DOHH2 (cell line): ENCODE measurements at regions not wholly inside any gene's neighbourhood (a gene's known extent, or its start where the extent isn't known, plus 50 kb on each side); places are given as distances from the start of the nearest gene placed in this dataset.

Experiments used
- H3F3A ChIP-seq: fragments of 200-600 bp; sonication (generic), shearing (Covaris generic); 2 replicates; pipeline ENCODE4 v1.6.0; 2016; ENCODE audit warnings: antibody characterized with exemption, mild to moderate bottlenecking; ENCODE audit not compliant: control insufficient read depth, insufficient read depth
- H3K27ac ChIP-seq: fragments of 200-600 bp; sonication (generic); 2 replicates; pipeline ENCODE4 v1.5.1; 2014; ENCODE audit warnings: low read depth, mild to moderate bottlenecking, low read length, moderate library complexity
- H3K27me3 ChIP-seq: fragments of 200-600 bp; sonication (generic); 2 replicates; pipeline ENCODE4 v1.6.1; 2014; ENCODE audit warnings: mild to moderate bottlenecking, low read length, mixed read lengths; ENCODE audit not compliant: control insufficient read depth
- H3K36me3 ChIP-seq: fragments of 200-600 bp; sonication (generic); 2 replicates; pipeline ENCODE4 v1.6.1; 2014; ENCODE audit warnings: mild to moderate bottlenecking, low read length, moderate library complexity, mixed read lengths; ENCODE audit not compliant: control insufficient read depth
- H3K4me1 ChIP-seq: fragments of 200-600 bp; sonication (generic); 2 replicates; pipeline ENCODE4 v1.6.1; 2014; ENCODE audit warnings: mild to moderate bottlenecking, low read length, mixed read lengths; ENCODE audit not compliant: control insufficient read depth
- H3K4me2 ChIP-seq: fragments of 200-600 bp; sonication (generic); 2 replicates; pipeline ENCODE4 v1.6.0; 2014; ENCODE audit warnings: mild to moderate bottlenecking, low read length, moderate library complexity
- H3K4me3 ChIP-seq: fragments of 200-600 bp; sonication (generic); 2 replicates; pipeline ENCODE4 v1.5.1; 2014; ENCODE audit warnings: mild to moderate bottlenecking, low read length, mixed read lengths
- H3K79me2 ChIP-seq: fragments of 200-600 bp; sonication (generic); 2 replicates; pipeline ENCODE4 v1.6.1; 2014; ENCODE audit warnings: mild to moderate bottlenecking, low read length, mixed read lengths; ENCODE audit not compliant: control insufficient read depth
- H3K9me2 ChIP-seq: fragments of 200-600 bp; sonication (generic); replicated peaks from 2 replicates; pipeline ENCODE4 v1.6.1; 2014; ENCODE audit warnings: mild to moderate bottlenecking, low read length, mixed read lengths; ENCODE audit not compliant: control insufficient read depth
- H3K9me3 ChIP-seq: fragments of 200-600 bp; sonication (generic); 2 replicates; pipeline ENCODE4 v1.6.1; 2014; ENCODE audit warnings: antibody characterized with exemption, low read length, mixed read lengths; ENCODE audit not compliant: control insufficient read depth, insufficient read depth
- H4K20me1 ChIP-seq: fragments of 200-600 bp; sonication (generic); 2 replicates; pipeline ENCODE4 v1.6.0; 2014; ENCODE audit warnings: low read depth, mild to moderate bottlenecking, antibody characterized with exemption, low read length, moderate library complexity; ENCODE audit not compliant: control insufficient read depth, insufficient read depth
- CTCF ChIP-seq: fragments of 200-600 bp; sonication (generic); IDR thresholded peaks from one replicate; pipeline ENCODE4 v1.5.1; 2014; ENCODE audit warnings: antibody characterized with exemption, mild to moderate bottlenecking, low read depth, low read length; ENCODE audit not compliant: poor library complexity, severe bottlenecking
- EZH2phosphoT487 ChIP-seq: fragments of 200-600 bp; sonication (generic); IDR thresholded peaks from 2 replicates; pipeline ENCODE4 v1.6.1; 2017; ENCODE audit warnings: borderline replicate concordance, mild to moderate bottlenecking, antibody characterized with exemption, low read length, moderate library complexity, mixed read lengths

GRCh38 chr3:25265284-25265683, 162.8 kb upstream of the RARB start:
- no peak overlapping the region for H3K27ac ChIP-seq
- no peaks in the 10 kb centered on the region for H4K20me1 ChIP-seq
- no peak for TF ChIP-seq CTCF
- no peak for TF ChIP-seq EZH2phosphoT487
- no peaks in the 10 kb centered on the region for H3K36me3 ChIP-seq
- H3K4me3 ChIP-seq: no peak overlapping the region
- no peaks in the 10 kb centered on the region; the same call in 1 of the 2 replicates for H3K9me2 ChIP-seq
- no peaks in the 10 kb centered on the region for H3K4me1 ChIP-seq
- no peaks in the 10 kb centered on the region for H3K9me3 ChIP-seq
- no peaks in the 10 kb centered on the region for H3K27me3 ChIP-seq
- no peaks in the 10 kb centered on the region for H3F3A ChIP-seq
- H3K4me2 ChIP-seq: no peak overlapping the region
- H3K79me2 ChIP-seq: no peaks in the 10 kb centered on the region

- H4K20me1 ChIP-seq: no peaks in the 10 kb centered on the region
- no peaks in the 10 kb centered on the region for H3K9me3 ChIP-seq
- no peaks in the 10 kb centered on the region for H3F3A ChIP-seq
Observed at GRCh38 chr3:25266677-25267076, 161.4 kb upstream of the RARB start.

GRCh38 chr3:25272090-25272489, 156.0 kb upstream of the RARB start:
- no peak overlapping the region for H3K27ac ChIP-seq
- H3K4me1 ChIP-seq: no peaks in the 10 kb centered on the region
- H3K27me3 ChIP-seq: no peaks in the 10 kb centered on the region
- no peaks in the 10 kb centered on the region for H4K20me1 ChIP-seq
- TF ChIP-seq EZH2phosphoT487: no peak
- TF ChIP-seq CTCF: no peak
- no peaks in the 10 kb centered on the region for H3K79me2 ChIP-seq
- no peaks in the 10 kb centered on the region for H3K9me2 ChIP-seq
- no peaks in the 10 kb centered on the region for H3K36me3 ChIP-seq
- no peak overlapping the region for H3K4me2 ChIP-seq
- no peak overlapping the region for H3K4me3 ChIP-seq
- H3K9me3 ChIP-seq: no peaks in the 10 kb centered on the region
- no peaks in the 10 kb centered on the region for H3F3A ChIP-seq

More at GRCh38 chr3:25266677-25267076, 161.4 kb upstream of the RARB start:
- no peaks in the 10 kb centered on the region for H3K79me2 ChIP-seq
- H3K27ac ChIP-seq: no peak overlapping the region
- H3K4me2 ChIP-seq: no peak overlapping the region
- no peak overlapping the region for H3K4me3 ChIP-seq
- H3K9me2 ChIP-seq: no peaks in the 10 kb centered on the region; the same call in 1 of the 2 replicates
- no peaks in the 10 kb centered on the region for H3K36me3 ChIP-seq
- no peak for TF ChIP-seq EZH2phosphoT487
- TF ChIP-seq CTCF: no peak
- no peaks in the 10 kb centered on the region for H3K27me3 ChIP-seq
- H3K4me1 ChIP-seq: no peaks in the 10 kb centered on the region
